Activated CD4-positive, alpha-beta T cell treated with anti-CD3 and anti-CD28 coated beads, Interleukin-2, amount 50 U/mL, for 24 hours (primary cell): ENCODE measurements at regions not wholly inside any gene's neighbourhood (a gene's known extent, or its start where the extent isn't known, plus 50 kb on each side); places are given as distances from the start of the nearest gene placed in this dataset.

Source experiments
- DNase-seq, 2 donors: peaks; one replicate each; pipeline ENCODE4 v3.0.0-alpha.2; 2020; ENCODE audit warnings: low read depth in 1 of 2, low spot score in 1 of 2

DNA sequence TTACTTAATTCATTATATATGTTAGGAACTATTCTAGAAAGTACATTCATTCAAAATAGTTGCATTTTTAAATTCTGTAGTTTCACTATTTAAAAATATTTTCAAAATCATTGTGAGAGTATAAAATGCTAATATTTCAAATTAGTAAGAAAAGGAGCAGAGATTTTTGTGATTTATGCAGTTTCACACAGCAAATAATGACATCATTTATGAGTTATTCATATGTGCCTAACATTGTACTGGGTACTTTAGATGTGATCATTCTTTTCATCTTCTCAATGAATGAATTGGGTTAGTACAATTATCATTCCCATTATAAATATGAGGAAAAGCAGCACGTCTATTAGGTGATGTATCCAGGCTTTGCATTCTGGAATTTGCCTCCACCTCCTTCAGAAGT is 1451.0 kb upstream of the IGFBP7 start:
- DNase-seq: no peak

DNA sequence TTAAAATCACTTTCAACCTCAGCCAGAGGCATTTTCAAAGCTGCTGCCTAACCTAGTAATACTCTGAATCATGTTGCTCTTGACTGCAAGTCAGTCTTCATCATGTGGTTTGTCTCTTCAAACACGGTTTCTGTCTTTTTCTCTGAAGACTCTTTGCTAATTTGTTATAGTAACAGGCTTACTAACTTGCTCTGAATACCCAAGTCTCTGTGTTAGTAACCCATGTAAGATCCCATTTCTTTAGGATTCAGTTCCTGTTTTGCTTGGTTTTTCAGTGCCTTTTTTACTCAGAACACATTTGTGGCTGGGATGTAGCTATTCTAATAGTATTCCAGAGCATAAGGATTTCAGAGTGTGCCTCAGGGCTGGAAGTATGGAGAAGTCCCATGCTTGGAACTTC is 1450.6 kb upstream of the IGFBP7 start:
- no peak for DNase-seq

DNA sequence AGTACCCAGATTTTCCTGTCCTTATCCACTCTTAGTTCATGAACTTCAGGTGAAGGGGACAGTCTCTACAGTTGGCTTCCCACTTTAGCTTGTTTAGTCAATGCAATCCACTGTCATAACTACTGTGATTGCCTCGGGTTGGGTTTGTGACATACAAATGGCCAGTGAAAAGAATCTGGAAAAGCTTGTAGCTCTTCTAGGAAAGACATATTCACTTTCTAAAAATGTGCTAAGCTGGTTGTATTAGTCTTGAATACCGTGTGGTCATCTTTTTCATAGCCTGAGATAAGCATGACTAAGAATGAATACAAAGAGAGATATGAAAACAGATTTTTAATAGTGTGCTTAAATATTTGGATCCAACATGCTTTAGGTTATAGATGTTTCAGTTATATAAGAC is 1443.5 kb upstream of the IGFBP7 start:
- no peak for DNase-seq

DNA sequence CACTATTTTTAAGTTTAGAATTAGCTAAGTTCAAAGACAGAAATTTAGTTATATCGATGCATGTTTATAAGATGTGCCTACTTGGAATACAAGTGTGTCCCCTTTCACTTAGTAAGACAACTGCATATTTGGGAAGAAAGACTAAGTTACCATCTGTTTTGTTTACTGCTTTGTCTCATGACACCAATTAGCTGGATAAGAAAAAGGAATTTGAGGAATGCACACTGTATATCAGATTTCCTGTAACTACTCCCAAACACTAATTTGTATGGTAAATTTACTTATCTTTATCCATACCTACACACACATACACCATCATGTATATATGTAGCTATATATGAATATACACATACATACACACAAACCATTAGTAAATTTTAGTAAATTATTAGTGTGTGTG is 1442.8 kb upstream of the IGFBP7 start:
- DNase-seq: no peak

DNA sequence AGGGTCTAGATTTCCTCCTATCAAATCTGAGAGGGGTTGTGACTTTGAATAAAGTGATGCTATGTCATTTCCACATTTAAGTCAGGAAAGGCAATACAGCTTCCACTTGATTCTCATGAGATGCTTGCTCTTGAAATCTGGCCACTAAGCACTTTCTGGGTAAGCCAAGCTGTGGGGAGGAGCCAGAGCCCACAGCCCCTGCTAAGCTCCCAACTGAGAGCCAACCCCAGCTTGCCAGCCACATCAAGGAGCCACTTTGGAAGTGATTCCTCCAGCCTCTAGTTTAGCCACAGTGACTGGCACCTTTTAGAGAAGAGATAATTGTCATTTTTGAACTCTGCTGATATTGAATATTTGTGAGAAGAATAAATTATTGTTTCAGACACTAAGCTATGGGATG is 1441.5 kb upstream of the IGFBP7 start:
- no peak for DNase-seq

DNA sequence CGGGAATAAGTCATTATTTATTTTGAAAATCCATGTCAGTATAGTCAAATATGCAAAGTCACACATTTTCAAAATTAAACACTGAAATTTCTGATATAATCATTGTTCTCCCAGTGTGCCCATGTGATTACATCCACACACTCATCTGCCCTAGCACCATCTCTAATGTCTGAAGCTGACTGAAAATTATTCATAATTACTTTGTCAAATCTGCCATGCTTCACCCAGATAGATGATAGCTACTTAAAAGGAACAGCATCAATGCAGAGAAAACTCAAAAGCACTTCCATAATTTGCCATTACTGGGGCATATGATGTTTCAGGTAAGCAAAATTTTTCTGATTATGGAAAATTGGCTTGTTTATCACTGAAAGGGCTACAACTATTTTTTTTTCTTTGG is 1433.3 kb upstream of the IGFBP7 start:
- DNase-seq: no peak

DNA sequence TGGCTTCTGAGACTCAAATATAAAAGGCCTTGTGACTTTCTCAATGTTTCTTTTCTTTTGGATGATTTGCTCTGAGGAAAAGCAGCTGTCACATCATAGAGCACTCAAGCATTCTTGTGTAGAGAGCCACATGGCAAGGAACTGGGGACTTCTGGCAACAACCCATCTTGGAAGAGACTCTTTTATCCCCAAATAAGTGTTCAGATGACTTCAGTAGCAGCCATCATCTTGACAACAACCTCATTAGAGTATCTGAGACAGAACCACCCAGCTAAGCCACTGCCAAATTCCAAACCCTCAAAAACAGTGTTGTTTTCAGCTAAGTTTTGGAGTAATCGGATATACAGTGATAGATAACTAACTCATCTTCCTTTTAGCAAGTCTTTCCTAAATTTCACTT is 1431.7 kb upstream of the IGFBP7 start:
- DNase-seq: no peak

DNA sequence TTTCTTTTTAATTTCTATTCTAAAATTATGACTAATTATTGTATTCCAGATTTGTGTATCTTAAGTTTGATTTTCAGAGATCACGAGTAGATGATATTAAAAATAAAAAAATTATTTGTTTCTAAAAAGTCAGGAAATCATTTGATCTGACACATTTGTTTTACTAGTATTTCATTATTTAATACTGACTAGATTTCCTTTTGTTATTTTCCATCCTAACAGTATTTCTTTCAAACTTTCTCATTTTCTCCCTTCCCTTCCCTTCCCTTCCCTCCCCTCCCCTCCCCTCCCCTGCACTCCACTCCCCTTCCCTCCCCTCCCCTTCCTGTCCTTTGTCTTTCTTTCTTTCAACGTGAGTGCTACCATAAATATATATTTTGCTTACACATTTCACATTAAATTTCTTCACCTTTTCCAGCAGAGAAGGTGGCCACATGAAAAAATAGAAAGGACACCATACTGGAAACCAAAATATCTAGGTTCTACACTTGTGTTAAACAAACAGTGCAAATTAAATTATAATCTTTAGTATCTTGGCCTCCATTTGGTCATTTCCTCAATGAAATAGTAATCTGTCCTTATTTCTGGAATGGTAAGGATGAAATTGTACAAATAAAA is 1412.7 kb upstream of the IGFBP7 start:
- DNase-seq: no peak

DNA sequence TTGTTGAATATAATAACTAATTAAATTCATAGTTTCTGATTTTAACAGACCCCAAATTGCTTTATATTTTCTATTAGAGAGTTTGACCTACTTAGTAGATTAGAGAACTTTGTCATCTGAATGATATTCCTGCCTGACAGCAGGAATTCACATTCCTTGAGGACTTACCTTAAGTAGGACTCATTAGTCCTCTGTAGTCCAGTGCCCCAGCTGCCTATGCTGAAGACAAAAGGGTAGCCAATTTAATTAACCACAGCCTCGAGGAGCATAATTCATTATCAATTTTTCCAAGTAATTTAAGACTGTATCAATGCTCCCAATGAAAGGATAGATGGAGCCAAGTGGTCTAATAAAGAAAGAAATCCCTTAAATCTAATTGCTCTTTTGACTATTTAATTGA is 1405.0 kb upstream of the IGFBP7 start:
- DNase-seq: no peak

DNA sequence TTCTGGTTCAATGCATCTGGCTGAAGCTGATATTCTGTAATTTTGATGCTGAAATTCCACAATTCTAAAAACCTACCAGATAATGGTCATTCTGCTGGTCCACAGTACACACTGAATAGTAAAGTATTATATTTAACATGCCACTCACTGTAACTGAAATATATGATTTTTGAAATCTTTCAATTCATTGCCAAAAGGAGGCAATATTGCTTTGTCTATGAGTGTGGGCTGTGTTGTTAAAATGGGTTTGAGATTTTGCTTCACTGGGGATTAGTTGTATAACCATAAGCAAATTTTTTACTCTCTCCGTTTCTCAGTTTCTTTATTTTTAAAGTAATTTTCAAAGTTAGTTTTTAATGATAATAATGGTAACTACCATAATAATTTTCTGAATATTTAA is 1404.1 kb upstream of the IGFBP7 start:
- no peak for DNase-seq

DNA sequence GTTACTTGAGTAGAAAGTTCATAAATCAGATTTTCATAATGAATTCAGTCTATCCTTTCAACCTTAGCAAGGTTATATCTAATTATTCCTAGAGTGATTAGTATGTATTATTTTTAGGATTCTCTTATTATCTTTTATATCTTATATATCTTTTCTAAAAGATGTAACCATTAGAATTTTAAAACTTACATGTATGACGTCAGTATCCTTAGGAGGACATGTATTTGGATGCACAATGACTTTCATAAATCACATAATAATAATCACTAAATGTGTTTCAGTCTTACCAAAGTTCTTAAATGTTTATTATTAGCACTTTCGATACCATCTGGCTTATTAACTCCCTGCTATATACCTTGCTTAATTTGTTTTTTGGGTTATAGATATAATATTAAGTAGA is 1400.5 kb upstream of the IGFBP7 start:
- DNase-seq: no peak

DNA sequence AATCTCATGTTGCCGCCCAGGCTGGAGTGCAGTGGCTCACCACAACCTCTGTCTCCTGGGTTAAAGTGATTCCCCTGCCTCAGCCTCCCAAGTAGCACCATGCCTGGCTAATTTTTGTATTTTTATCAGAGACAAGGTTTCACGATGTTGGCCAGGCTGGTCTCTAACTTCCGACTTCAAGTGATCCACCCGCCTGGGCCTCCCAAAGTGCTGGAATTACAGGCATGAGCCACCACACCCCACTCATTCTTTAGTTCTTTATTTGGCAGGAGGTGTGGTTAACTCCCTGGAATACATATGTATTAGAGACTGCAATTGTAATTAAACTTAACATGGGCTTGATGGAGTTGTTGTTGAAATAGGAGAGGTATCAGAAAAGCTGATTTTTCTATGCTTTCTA is 1396.9 kb upstream of the IGFBP7 start:
- no peak for DNase-seq

DNA sequence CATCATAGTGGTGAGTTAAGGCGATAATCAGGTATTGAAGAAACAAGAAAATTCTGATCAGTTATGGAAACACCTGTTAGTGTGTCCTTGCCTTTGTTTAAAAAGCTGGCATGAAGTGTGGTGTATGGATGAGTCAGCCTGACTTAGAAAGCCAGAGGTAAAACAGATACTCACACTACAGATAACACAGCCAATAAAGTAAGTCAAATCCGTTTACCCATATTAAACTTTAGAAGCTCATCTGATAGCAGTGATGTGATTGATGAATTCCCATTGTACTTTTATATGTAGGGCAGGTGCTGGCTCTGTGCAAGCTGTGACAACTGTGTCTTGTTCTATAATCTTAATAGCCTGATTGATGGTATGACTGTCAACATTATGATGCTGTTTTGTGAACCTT is 1392.7 kb upstream of the IGFBP7 start:
- DNase-seq: no peak

DNA sequence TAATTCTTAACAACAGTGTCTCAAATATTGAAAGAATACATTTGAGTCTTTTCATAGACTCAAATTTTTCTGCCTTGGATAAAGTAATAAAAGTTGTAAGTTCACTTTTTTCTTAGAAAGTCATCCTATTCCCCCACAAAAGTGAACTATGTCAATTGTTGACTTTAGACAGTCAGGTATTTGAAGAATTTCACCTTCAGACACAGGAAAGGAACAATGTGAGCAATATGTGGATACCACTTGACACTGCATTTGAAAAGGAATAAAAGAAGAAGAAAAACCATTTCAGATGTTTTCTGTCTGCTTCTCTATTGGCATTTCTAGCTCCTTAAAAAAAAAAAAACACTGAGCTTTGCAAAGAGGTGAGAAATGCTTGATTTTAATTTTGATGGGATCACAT is 1389.0 kb upstream of the IGFBP7 start:
- no peak for DNase-seq

DNA sequence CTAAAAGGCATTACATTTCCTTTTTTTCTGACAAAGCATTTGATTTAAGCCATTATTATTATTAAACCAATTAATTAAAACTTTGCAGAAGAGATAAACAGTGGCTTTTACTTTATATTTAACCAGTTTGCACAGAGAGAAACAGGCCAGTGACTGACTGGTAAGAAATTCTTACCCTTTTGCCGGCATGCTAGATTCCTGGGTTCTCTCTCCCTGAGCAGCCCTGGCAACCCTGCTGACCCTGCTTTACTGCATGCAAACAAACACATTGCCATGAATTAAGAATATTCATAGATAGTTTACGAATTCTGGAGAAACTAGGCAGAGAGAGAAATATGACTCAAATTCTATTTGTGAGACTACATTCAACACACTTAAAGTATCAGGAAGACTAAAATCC is 1381.4 kb upstream of the IGFBP7 start:
- DNase-seq: no peak

DNA sequence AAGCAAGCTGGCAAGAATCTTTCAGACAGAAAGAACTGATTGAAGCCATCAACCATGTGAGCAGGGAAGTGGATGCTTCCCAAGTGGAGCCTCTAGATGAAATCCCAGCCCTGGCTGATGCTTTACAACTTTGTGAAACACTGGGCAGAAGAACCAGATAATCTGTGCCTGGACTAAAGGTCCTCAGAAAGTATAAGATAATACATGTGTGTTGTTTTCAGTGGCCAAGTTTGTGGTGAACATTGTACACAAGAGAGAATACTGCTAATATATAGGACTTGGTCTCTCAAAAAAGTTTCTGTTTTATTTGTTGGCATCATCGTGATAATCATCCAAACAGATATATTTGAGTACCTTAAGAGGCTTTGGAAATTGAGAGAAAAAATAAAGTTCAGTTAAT is 1367.8 kb upstream of the IGFBP7 start:
- DNase-seq: no peak

DNA sequence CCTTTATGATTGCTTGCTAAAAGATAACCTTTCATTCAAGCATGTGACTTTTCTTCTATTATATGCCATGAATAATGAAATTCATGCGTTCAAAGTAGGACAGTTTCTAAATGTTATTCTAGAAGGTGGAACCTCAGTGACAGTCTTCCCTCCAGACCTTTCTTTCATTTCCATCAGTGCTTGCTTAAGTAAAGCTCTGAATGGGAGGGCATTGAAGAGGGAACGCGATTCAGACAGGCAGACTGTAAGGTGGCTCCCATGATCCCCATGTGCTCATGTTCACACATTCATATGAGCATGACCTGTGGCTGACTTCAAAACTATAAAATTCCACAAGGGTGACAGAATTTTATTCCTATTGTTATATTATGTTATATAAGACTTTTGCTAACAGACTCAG is 1367.3 kb upstream of the IGFBP7 start:
- no peak for DNase-seq

DNA sequence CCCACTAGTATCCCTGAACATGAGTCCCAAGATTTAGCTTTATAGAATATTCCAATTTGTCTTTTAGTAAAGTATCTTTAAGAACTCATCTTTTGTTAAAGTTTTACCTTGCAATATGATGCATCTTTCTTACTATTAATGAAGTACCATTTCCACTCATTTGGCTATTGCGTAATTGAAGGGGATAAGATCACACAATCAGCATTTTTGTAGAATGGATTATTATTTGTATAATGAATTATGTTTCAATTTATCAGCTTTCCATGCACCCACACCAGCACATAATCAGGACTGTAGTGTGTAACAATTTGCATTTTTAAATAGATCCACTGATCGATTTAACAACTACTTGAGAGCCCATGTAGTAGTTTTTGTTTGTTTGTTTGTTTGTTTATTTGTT is 1364.9 kb upstream of the IGFBP7 start:
- no peak for DNase-seq

DNA sequence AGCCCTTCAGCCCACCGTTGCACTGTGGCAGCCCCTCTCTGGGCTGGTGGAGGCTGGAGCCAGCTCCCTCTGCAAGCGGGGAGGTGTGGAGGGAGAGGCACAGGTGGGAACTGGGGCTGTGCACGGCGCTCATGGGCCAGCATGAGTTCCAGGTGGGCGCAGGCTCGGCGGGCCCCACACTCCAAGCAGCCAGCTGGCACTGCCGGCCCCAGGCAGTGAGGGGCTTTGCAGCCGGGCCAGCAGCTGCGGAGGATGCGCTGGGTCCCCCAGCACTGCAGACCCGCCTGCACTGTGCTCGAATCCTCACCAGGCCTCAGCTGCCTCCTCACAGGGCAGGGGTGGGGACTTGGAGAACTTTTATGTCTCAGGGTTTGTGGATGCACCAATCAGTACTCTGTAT is 1354.8 kb upstream of the IGFBP7 start:
- DNase-seq: no peak

DNA sequence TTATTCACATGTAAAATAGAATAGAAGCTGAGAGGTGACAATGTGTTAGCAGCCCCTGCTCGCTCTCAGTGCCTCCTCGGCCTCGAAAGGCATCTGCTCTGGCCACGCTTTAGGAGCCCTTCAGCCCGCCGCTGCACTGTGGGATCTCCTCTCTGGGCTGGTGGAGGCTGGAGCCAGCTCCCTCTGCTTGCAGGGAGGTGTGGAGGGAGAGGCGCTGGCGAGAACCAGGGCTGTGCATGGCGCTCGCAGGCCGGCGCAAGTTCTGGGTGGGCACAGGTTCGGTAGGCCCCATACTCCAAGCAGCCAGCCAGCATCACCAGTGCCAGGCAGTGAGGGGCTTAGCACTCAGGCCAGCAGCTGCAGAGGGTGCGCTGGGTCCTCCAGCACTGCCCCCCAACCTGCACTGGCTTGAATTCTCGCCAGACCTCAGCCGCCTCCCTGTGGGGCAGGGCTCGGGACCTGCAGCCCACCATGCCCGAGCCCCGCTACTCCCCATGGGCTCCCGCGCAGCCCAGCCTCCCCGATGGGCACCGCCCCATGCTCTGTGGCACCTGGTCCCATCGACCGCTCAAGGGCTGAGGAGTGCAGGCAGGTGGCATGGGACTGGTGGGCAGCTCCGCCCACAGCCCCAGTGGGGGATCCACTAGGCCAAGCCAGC is 1346.7 kb upstream of the IGFBP7 start:
- no peak for DNase-seq

DNA sequence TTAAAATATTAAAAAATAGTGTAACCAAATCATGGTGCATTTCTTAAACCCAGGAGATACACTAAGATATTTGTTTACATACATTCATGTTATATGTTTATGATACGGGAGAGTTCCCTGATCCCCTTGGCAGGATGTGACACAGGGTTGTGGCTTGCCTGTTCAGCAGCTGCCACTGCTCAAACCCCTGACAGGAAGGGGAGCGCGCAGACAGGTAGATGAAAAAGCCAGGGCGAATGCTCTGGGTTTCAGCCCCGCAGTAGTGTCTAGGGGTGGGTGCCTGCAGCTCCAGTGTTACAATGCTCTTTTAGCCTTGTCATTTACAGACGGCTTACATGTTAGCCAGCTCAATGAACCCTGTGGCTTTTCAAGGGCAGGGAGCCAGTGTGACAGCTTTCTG is 1343.8 kb upstream of the IGFBP7 start:
- DNase-seq: no peak

DNA sequence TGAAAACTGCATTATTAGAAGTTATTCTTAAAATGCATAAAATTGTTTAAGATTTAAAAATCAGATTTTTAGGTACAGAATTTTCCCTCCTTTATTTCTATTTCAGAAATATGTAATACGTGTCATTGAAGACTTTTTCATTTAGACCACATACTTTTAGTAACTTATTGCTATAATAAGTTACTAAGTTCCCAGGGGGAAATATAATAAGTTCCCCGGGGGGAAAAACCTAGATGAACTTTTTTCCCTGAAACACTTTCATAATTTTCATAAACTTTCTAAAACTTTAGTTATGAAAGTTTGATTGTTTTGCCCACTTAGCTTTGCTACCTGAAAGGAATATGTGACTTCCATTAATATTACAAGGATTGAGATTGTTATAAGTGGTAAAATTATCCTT is 1341.5 kb upstream of the IGFBP7 start:
- no peak for DNase-seq

DNA sequence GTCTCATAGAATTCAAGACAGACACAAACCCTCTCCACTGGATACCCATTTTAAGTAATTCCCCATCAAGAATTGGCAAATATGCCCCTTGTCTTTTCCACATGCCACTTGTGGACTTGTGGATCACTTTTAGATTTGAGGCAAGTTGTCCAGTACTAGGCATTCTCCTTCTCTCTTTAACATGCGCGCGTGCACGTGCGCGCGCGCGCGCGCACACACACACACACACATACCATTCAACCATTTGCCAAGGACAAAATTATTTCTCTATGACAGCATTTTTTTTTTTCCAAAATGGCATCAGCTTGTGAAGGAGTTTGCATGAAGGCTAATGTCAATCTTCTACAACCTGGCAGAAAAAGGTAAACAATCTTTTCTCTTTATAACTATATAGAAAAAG is 1325.7 kb upstream of the IGFBP7 start:
- DNase-seq: no peak

DNA sequence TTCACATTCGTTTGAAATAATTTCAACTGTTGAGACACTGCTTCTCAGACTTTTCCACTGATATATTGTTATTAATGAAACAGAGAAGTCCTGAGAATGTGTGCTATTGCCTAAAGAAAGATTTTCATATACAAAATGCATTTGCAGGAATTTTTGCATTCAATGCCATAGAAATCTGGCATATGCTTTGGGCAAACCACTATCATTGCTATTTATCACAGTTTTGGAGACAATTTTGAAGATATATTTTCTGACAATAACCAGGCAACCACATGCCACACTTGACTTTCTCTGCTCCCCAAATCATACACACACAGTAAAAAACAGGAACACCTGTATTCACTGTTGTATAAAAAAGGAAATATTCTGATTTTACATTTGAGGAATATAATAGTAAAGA is 1303.7 kb upstream of the IGFBP7 start:
- DNase-seq: no peak
